AG08395 (cell line): ENCODE measurements at regions not wholly inside any gene's neighbourhood (a gene's known extent, or its start where the extent isn't known, plus 50 kb on each side); places are given as distances from the start of the nearest gene placed in this dataset.

Source experiments
- DNase-seq: peaks from one replicate; pipeline ENCODE4 v3.0.0; 2012; ENCODE audit warnings: mixed read lengths, low spot score

- no peak for DNase-seq
Observed at GRCh38 chr11:69348414-69349235, 54.7 kb downstream of the MYEOV start.

GRCh38 chr11:69350040-69350439, 56.1 kb downstream of the MYEOV start:
- no peak for DNase-seq

GRCh38 chr11:69350596-69350995, 56.6 kb downstream of the MYEOV start:
- no peak for DNase-seq

- peak; percentile 71 for DNase-seq
Observed at GRCh38 chr11:69351460-69351859, 57.5 kb downstream of the MYEOV start.

GRCh38 chr11:69352166-69352565, 58.2 kb downstream of the MYEOV start:
- DNase-seq: no peak

- DNase-seq: peak; percentile 78
Observed at GRCh38 chr11:69352715-69353319, 58.9 kb downstream of the MYEOV start.

- DNase-seq: no peak
Observed at GRCh38 chr11:69353696-69354544, 60.0 kb downstream of the MYEOV start.

GRCh38 chr11:69354545-69354897, 60.6 kb downstream of the MYEOV start:
- no peak for DNase-seq

- DNase-seq: no peak
Observed at GRCh38 chr11:69355346-69355940, 61.5 kb downstream of the MYEOV start.

GRCh38 chr11:69355959-69356702, 62.2 kb downstream of the MYEOV start:
- DNase-seq: no peak

- DNase-seq: no peak
Observed at GRCh38 chr11:69356703-69357457, 62.9 kb downstream of the MYEOV start.

- no peak for DNase-seq
Observed at GRCh38 chr11:69357458-69358397, 63.8 kb downstream of the MYEOV start.

- DNase-seq: no peak
Observed at GRCh38 chr11:69358398-69359020, 64.6 kb downstream of the MYEOV start.

GRCh38 chr11:69359735-69360480, 66.0 kb downstream of the MYEOV start:
- no peak for DNase-seq

GRCh38 chr11:69360606-69361005, 66.7 kb downstream of the MYEOV start:
- DNase-seq: no peak

GRCh38 chr11:69361048-69361447, 67.1 kb downstream of the MYEOV start:
- DNase-seq: no peak

- DNase-seq: no peak
Observed at GRCh38 chr11:69361466-69361865, 67.5 kb downstream of the MYEOV start.

GRCh38 chr11:69362315-69362714, 68.4 kb downstream of the MYEOV start:
- no peak for DNase-seq

GRCh38 chr11:69364921-69365320, 71.0 kb downstream of the MYEOV start:
- DNase-seq: no peak
